NCI-H2196 (cell line): ENCODE measurements at regions not wholly inside any gene's neighbourhood (a gene's known extent, or its start where the extent isn't known, plus 50 kb on each side); places are given as distances from the start of the nearest gene placed in this dataset.

Source experiments
- DNase-seq: peaks from one replicate; lab custom pipeline; 2025; ENCODE audit not compliant: unreplicated experiment; lab: John Stamatoyannopoulos, UW

DNA sequence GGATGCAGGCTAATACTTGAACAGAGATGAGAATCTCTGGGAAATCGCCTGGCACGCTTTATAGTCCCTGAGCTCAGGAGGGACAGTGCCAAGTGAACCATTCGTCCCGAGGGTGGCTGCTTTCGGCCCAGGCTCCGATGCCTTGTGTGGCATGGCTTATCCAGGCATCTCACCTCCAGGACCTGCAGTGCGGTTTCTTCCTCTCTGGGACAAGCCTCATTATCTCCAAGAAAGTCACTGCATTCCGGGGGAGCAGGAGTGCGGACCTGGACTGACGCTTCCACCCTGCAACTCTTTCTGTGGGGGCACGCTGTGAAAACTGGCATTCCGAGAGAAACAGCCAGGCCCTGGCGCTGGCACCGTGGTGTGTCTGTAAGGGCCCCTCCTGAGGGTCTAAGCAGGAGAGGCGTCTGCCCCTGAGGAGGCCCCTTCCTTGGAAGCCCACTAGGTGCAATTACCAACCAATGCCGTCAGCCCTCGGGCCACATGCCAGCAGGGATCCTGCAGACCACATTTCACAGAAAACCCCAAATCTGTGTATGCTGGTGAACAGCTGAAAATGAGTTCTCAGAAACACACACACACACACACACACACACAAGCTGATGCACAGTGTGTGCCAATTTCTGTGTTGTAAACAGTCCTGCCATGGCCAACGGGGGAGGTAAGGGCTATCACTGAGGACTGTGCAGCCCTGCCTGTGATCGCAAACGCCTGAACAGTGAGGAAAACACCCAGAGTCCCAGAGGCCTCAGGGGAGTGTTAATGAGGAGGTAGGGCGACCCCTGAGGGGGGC, 351.9 kb upstream of the SALL3 start:
- no peak for DNase-seq

DNA sequence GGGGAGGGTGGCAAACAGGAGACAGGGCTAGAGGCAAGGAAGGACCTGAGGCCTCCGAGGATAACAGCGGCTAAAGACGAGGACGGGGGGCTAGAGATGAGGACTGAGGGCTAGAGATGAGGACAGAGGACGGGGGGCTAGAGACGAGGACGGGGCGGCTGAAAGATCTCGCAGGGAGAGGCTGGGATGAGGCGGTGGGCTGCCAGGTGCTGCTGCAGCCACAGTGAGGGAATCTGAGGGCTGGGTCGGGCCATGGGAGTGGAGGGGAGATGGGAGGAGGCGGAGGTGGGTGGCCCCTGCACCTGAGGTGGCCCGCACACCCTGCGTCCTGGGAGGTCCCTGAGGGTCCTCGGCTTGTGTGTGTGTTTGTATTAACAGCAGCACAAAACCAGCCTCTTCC, 350.2 kb upstream of the SALL3 start:
- no peak for DNase-seq

DNA sequence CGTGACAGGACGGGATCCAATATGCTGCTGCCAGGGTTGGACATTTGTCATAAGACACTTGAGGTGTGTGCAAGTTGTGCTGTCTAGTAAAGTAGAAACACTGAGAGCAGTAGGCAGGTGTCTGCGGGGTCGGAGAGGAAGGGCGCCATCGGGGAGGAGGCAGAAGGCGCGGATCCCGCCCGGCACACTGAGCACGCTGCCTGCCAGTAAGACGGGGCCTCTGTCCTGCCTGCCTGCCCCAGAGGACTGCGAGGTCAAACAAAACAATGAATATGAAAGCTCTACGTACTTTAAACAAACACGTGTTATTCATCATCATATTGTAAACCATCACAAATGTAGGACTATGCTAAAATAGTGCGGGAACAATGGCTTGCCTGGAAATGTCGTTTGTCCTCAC, 349.3 kb upstream of the SALL3 start:
- DNase-seq, result no peak

DNA sequence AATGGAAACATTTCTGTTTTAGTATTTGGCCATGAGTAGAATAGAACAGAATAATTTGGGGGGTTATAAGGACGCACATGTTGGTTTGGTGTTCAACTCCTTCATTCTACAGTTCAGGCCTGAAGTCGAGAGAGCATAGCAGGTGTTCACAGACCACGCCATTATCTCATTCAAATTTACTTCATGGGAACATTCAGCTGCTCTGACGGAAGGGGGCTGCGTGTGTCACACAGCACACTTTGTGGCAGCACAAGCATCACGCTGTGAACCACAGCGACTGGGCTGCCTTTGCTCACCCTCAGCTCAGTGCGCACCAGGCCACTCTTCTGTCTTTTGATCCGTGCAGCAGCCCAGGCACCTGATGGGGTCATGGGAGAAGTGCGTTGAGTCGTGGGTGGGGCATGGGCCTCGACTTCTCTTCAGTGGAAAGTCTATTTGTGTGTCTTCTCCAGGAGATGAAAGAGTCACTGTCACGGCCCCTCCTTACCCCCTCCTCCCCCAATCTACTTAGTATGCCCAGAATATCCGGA, 348.6 kb upstream of the SALL3 start:
- DNase-seq, result no peak

DNA sequence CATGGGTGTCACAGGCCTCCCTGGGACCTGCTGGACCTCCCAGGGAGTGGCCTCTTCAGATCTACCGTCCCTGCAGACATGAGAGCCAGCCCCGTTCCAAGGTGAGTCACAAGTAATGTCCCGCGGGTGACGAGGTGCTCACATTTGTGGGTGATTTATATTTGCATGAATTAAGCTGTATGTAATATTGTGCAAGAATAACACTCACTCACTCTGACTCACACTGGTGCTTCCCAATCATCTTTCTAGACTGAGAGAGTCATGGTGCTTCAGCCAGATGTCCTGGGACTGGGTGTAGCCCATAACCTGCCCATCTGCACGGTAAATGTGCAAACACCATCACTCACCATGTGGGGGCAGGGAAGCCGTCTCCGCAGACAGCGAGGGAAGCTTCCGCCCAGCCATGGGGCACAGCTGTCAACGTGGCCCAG, 347.5 kb upstream of the SALL3 start:
- DNase-seq, result no peak

DNA sequence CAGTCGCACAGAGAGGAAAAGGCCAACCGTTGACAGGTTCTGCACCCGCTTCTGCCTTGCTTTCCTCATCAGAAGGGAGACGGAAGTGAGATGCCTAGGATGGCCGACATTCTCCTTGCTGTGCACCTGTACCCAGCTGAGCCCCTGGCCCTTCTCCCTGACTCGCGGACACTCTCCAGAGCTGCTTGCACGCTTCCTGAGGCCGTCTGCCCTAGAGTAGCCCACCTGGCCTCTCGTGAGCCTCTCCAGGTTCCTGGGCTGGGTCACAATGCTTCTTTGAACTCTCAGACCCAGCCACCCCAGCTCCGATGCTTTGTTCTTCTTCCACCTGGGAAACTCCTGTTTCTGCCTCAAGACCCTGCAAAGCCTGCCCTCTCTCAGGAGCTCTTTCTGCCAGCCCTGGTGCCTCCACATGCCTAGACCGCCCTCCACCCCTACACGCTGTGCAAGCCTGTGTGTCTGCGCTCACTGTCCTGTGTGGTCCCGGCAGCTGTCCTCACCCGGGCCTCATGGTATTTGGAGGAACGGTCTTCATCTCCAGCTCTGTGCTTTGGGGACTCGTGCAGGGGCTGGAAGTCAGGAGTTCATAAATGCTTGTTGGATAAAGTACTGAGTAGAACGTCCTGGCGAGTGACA, 345.4 kb upstream of the SALL3 start:
- DNase-seq, result no peak

DNA sequence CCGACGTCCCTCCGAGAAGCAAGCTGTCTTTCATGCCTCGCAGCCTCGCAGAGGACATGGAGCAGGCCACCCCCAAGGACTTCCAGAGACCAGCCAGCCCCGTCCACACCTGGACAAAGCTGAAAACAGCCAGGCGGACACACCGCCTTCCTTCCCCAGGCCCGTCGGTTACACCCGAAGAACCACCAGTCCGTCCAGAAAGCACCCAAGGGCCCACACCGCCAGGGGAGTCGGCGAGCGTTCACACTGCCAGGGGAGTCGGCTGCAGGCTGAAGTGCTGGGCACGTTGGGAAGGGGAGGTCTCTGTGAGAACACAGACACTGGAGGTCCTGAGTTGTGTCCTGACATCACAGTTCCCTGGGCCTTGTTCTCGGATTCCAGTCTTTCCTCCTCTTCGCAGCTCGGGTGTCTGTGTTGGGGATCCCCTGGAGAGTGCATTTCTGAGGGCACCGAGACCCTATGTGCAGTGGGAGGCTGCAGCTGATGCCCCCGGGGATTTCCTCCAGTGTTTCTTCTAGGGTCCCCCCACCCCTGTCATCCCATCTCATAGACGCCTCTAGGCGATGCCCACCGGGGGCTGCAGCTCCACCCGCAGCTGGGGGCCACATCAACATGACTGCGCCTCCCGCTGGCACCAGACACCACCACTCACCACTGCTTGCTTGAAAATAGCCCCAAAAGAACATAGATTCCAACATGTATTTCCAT, 344.4 kb upstream of the SALL3 start:
- no peak for DNase-seq

DNA sequence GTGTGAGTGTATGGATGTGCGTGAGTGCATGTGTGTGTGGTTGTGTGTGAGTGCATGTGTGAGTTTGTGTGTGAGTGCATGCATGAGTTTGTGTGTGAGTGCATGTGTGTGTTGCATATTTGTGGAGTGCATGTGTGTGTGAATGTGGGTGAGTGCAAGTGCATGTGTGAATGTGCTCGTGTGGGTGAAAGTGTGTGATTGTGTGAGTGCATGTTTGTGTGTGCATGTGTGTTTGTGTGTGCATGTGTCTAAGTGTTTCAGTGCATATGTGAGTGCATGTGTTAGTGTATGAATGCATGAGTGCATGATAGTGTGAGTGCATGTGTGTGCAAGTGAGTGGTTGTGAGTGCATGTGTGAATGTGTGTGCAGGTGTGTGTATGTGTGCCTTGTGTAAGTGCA, 343.4 kb upstream of the SALL3 start:
- no peak for DNase-seq

DNA sequence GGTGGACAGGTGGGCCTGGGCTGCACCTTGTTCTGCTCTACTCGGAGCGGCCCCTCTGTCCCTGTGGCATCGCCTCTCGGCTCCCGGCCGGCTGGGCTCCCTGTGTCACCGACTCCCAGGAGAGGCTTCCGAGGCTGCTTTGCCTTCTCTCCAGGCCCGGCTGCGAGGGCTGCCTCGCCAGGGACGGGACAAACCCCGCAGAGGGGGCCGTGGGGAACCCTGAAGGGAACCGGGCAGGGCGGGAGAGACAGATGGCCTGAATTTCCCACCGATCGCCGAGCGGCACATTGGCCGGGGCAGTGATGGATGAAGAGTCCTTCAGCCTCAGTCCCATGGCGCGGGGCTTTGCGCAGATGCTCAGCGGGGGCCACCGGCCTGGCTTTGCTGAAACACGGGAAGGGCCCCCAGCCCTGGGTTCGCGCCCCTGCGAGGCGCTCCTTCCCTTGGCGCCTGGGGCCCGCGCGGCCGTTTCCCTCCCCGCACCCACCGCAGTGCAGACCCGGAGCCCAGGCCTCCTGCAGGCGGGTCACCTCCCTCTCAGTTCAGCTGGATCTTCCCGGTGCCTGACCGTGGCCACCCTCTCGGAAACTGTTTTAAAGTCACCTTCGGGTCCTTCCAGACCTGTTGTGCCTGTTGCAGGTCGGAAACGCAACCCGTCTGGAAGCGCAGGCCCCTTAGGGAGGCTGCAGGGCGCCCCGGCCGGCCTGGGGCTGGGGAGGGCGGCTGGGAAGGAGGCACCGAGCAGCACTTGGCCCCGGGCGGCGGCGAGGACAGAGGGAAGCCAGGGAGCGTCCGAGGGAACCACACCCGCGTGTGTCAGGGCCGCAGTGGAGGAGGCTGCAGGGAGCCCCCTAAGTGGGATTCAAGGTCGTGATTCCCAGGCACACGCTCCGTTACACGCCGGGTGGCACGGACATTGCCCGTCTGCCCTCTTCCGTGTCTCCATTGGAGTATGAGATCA, 341.9 kb upstream of the SALL3 start:
- no peak for DNase-seq

DNA sequence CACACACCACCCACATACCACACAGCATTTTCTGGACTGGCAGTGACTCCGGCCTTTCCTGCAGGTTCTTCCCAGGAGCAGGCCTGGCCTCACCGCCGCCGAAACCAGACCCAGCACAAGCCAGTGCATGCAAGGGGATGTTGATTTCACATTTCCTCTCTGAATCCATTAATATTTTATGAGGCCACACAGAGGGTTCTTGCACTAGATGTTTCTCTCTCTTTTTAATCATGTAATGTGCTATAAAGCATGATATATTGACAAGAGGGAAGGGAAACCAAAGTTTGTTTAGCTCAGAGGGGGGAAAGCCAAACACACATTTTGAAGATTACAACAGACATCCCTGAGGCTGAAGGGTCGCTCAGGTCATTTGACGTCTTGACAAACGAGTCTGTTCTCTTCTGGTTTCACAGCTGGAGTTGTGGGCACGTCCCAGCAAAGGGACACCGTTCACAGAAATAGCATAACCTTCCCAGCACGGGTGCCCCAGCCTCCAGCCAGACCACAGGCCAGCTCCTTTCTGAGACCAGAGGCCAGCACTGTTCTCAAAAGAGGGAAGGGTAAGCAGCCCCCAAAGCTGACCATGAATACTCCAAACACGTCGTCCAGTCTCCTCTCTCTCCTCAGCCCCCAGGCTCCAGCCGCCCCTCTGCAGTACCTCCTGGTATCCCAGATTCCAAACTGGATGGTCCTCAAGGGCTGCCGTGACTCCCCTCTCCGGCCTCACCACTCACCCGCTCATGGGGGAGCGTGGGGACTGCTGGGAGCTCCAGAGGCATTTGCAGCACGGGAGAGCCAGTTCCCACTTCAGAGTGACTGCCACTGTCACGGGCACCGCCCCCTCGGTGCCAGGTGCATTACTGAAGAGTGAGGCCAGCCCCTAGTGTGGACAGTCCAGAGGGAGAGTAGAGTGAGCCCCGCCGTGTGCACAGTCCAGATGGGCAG, 340.3 kb upstream of the SALL3 start:
- DNase-seq, result no peak

DNA sequence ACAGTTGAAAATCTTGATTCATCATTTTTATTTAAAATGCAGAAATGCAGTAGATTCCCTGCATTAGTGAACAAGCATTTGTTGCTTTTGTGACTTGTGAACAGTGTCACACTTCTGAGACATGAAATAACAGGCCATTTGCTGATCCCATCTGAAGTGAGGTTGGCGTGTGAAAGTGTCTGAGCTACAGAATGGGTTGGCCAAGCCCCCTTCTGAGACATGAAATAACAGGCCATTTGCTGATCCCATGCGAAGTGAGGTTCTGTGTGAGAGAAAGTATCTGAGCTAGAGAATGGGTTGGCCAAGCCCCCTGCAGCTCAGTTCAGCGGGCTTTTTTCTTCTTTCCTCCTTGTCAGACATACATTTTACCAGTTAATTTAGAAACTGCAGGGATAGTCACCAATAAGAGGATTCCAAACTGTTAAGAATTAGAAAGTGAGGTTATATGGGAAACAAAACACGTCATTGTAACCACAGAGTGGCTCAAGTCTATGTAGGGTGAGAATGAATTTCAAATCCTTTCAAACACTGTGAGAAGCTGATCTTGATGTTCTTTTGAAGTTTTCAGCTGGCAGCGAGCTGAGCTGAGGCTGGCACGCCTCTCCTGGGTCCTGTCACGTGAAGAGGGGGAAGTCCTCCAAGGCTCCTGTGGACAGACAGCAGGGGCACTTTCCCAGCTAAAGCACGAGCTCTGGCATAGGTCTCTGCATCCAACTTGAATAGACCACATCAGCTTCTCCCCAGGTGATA, 339.2 kb upstream of the SALL3 start:
- no peak for DNase-seq

DNA sequence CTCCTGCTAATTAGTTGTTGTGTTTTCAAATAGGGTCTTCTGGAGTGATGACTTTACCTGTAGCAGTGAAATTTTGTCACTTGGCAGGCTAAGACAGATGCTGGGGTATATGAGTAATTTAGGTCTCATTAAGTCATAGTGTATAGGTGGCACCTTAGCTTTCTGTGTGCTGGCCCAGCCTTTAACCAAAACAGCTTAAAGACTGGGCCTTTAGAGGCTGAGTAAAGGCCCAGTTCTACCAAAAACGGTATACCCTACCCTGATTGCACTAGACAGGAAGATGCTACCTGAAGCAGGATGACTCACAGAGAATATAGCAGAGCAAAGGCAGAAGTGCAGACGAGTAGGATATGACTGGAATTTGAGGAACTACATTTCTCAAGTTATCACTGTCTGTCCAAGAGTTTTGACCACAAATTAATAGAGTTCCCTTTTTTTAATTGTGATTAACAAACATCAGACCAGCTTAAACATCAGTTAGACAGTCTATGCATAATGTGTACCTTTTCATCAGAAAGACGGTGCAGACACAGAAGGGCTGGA, 337.9 kb upstream of the SALL3 start:
- no peak for DNase-seq

DNA sequence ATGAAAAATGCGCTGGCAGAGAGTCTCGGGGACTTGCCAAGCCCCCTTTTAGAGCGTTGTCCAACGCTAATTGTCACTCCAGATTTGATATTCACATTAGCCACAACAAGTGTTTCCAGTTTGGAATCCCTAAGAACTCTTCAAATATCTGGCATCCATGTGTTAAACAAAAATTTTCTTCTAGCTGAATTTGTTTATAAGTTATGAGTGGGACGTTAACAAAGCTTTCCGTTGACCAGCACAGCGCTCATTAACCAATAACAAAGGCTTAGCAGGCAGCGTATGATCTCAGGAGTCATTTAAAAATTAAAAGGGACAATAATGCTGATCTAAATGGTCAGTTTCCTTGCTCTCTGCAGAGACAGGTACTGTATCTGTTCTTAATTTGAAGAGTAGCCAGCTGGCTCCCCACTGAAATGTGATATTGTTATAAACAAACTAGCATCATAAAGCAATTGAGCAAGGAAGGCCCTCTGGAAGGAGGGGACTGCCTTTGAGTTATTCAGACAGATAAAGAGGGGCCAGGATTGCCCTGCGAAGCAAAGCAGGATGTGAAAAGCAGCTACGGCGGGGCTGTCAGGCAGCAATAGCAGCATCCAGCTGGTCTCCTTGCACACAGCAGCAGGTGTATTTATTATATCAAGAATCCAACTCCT, 337.2 kb upstream of the SALL3 start:
- DNase-seq, result no peak

DNA sequence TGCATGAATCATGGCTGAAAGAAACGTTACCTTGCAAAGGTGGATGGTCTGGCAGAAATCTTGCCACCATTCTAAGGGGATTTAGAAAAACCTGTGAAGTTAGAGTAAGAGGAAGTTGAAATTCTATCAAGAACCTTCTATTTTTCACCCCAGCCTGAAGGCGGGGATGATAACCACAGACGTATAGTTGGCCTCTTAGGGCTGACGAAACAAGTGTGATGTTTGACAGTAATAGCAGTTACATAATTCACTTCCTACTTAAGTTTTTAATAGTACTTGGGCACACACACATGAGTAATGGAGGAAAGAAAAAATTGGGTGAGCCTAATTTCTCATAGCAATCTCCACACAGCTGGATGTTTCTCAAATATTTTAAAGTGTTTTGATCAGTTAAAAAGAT, 336.6 kb upstream of the SALL3 start:
- DNase-seq, result no peak

DNA sequence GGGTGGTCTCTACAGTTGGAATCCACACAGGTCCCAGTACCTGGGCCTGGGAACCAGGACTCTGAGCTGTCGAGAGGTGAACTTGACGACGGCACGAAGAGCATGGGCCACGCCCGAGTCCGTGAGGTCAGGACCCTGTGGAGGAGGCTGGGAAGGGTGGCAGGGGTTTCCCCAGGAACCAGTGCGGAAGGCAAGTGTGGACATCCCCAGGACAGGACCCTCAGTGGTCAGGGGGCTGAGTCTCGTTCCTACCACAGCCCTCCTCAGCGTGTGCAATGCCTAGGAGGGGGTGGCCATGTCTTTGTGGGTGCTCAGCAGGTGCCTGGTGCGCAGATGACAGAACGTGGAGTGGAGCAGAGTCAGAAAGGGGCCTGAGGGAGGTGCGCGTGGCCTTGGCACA, 335.6 kb upstream of the SALL3 start:
- DNase-seq, result no peak

DNA sequence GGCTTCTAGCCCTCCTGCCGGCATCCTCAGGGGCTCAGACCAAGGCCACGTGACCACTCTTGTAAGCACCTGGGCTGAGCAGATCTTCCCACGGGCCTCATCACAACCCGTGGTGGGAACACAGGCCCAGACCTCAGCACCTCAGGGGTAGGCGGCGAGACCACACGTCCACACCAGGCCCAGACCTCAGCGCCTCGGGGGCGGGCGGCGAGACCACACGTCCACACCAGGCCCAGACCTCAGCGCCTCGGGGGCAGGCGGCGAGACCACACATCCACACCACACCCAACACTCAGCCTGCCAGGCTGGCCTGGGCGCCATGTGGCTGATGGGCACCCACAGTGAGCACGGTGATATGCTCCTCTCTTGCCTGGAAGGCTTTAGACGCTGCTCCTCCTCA, 334.4 kb upstream of the SALL3 start:
- no peak for DNase-seq

DNA sequence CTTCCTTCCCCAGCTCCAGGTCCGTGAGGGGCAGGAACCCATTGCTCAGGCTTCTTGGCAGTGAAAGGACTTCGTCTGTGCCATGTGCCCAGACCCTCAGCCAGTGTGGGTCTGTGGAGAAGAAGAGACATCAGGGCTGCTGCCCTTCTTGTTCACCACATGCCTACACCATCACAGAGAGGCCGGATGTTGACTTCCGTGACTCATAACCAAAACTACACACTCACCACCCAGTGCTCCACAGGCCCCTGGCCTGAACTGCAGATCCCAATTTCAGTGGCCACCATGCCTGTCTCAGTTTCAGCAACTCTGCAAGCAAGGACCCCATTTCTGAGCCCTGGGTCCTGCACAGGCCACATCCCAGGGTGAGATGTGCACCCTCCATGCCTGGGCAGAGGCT, 332.6 kb upstream of the SALL3 start:
- DNase-seq, result no peak

DNA sequence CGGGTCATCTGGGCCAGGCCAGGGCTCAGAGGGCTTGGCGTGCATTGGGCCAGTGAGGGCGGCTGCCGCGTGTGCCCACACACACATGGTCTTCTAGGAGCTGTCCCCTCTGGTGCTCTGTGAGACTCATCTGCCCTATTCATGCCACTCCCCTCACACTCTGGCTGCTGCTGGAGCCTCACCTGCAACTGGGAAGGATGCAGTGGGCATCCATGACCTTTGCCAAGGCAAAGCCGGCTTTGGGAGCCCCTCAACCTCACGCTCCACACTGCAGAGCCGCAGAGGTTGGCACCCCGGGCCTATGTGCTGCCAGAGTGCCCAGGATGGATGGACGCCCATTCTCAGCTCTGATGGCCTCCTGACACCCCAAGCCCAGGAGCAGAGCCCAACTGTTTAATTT, 330.2 kb upstream of the SALL3 start:
- no peak for DNase-seq
